ENCODE measurements at regions not wholly inside any gene's neighbourhood (a gene's known extent, or its start where the extent isn't known, plus 50 kb on each side); places are given as distances from the start of the nearest gene placed in this dataset.

GRCh38 chr1:203572134-203572625 lies 54.5 kb upstream of the ATP2B4 start:
- TF ChIP-seq CTCF (IDR thresholded peaks at IDR 0.05), result no peak
- no peak for TF ChIP-seq POLR2AphosphoS5 (IDR thresholded peaks at IDR 0.05; ENCODE audit: insufficient read depth in 1 of 2, low read depth in 1 of 2)
